IPS DF 4.7 (cell line): ENCODE measurements at regions not wholly inside any gene's neighbourhood (a gene's known extent, or its start where the extent isn't known, plus 50 kb on each side); places are given as distances from the start of the nearest gene placed in this dataset.

Experiments used
- DNase-seq: peaks from one replicate; pipeline ENCODE4 v3.0.0-alpha.2; 2013; ENCODE audit warnings: low spot score; ENCODE audit errors: extremely low read depth

DNA sequence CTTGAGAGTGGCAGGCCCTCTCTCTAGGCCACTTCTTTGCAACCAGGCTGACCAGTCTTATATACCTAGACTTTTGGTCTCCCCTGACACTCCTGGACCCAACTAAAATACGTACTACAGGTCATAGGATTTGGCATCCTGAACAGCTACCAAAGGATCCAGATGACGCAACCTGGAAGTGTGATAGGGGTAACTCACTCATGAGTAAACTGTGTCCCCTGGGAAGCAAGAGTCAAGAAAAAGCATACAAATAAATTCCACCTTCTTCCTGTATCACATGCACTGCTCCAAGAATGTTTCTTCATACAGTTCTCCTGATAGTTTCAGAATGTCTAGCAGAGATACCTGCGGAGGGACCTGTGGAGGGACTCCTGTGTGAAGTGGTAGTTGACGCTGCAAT, 172.3 kb downstream of the MDFIC start:
- DNase-seq, result no peak

DNA sequence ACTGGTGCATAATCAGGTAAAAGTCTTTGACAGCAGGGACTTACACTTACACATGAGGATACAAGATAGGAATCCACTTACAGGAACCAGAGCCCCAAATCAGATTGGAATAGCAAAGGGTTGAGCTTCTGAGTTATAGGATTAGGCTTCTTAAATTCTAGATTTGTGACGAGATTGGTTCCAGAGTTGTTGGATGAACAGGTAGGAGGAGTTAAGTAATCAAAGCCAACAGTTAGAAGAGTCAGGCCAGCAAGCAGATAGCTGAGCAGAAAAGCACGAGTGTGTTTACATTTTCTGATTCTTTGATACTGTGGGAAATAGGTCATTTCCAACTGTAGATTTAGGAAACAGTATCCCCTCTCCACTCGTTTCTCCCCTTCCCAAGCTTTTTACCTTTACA, 167.0 kb downstream of the MDFIC start:
- no peak for DNase-seq

DNA sequence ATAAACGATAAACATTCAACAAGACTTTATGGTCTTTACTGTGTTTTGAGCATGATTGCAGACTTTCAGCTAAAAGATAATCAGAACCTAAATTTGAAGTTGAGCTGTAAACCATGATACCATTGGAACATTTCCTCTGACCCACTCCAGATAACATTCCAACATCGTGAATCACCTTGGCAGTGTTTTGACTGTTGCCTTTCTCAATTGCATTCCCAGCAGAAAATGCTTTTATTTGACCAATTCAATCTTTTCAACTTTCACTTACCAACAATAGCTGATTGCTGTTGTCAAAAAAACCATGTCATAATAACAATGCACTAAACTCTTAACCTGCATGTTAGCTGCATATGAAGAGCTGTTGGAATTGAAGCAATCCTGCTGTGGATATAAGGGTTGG, 165.5 kb downstream of the MDFIC start:
- DNase-seq, result no peak

DNA sequence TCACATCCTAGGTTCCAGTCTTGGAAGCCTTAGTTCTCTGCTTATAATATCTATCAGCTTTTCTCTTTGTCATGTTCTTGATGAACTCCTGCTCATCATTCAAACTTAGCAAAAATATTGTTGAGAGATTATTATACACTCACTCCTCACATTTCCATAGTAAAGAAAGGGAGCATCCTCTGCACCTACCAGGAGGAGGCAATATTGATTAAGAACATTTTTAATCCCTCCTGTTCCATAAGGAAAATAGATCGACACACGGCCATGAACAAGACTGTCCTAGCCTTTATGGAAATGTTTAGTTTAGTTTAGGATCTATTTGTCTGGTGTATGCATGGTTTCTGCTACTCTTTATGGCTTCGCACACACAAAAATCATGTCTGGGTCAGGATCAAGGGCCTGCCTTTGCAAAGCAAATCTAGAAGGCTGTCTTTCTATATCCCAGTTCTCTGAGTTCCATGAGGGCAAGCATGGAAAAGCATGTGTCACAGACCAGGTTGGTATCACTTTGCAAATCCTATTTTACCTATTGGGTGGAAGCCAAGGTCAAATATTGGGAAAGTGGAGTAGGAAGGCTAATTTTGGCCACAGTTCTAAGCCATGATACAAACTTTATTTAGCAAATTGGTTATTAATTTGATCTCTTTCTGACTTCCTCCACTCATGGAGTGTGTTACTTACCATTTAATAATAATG, 164.4 kb downstream of the MDFIC start:
- DNase-seq, result no peak

DNA sequence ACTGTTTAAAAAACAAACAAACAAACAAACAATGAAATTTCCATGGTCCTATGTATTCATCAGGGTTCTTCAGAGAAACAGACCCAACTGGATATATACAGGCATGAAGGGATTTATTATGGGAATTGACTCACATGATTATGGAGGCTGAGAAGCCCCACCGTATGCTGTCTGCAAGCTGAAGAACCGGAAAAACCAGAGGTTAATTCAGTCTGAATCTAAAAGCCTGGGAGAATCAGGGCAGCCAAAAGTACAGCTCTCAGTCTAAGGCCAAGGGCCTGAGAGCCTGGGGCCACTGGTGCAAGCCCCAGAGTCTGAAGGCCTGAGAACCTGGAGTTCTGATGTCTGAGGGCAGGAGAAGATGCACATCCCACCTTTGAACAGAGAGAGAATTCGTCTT, 163.5 kb downstream of the MDFIC start:
- no peak for DNase-seq

DNA sequence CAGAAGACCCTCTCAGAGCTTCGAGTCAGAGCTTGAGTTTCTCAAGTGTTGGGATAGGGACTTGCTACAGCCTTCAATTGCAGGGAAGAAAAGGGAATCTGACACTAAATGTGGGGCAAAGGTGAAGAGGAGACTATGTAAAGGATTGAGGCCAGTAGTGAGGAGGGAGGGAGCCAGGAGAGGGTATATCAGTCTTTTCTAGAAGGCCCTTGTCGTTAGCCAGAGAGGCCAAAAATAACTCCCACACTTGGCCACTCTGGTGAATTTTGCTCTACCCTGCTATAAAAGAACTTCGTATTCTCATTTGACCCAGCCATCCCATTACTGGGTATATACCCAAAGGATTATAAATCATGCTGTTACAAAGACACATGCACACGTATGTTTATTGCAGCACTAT, 162.0 kb downstream of the MDFIC start:
- DNase-seq, result no peak

DNA sequence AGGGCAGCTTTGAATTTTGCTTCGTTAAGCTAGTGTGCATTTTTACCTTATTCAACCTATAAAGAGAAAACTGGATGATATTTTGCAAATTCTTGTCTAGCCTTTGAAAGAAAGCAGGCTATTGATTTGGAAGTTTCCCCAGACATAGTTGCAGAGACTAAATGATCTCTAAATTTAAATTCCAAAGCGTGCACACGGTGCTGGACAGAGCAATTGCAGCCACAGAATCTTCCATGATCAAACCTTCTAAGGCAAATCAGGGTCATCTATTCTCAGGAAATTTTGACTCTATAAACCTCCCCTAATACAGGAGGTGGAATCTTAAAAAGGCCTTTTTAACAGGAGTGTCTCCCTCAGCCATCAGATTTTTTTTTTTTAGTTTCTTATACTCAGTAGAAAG, 159.9 kb downstream of the MDFIC start:
- DNase-seq, result no peak

DNA sequence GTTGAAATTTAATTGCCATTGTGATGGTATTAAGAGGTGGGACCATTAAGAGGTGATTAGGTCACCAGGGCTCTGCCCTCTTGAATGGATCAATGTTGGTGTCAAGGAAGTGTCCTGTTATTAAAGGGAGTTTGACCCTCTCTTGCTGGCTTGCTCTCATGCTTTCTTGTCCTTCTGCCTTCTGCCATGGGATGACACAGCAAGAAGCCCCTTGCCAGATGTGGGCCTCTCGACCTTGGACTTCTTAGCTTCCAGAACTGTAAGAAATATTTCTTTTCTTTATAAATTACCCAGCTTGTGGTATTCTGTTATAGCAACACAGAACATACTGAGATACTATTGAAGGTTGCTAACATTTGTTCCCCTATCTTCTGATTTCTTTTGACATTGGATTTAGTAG, 157.0 kb downstream of the MDFIC start:
- no peak for DNase-seq

DNA sequence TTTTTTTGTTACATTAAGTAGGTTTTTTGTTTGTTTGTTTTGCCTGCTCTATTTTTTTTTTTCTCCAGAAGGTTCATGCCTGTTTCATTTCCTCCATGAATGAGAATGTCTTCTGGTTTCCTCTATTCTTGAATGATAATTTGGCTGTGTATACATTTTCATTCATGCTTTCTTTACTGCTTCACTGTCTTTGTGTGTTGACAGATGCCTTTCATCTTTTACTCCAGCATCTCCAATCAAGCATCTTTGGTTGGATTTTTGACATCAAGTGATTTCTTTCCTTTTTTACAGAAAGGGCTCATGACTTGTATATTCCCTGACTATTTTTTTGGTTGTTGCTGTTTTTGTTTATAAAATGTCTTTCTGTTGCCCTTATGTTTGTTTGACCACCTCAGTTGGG, 156.5 kb downstream of the MDFIC start:
- no peak for DNase-seq

DNA sequence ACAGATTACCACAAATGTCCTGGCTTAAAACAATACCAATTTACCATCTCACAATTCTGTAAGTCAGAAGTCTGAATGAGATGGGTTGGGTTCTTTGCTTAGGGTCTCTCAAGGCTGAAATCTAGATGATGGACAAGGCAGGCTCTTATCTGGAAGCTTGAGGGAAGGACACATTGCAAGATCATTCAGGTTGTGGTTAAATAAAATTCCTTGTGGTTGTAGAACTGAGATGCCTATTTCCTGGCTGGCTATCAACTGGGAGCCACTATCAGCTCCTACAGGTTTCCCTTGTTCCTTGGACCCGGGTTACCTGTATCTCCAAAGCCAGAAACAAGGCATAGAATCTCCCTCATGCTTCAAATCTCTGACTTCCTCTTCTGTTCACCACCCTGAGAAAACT, 148.4 kb downstream of the MDFIC start:
- no peak for DNase-seq
